ENCODE measurements at regions not wholly inside any gene's neighbourhood (a gene's known extent, or its start where the extent isn't known, plus 50 kb on each side); places are given as distances from the start of the nearest gene placed in this dataset.
"Not testable (repeated sequence)": the region's sequence is repeated elsewhere in the genome, so short reads cannot be mapped to it uniquely, and the experiment has no call there.

DNA sequence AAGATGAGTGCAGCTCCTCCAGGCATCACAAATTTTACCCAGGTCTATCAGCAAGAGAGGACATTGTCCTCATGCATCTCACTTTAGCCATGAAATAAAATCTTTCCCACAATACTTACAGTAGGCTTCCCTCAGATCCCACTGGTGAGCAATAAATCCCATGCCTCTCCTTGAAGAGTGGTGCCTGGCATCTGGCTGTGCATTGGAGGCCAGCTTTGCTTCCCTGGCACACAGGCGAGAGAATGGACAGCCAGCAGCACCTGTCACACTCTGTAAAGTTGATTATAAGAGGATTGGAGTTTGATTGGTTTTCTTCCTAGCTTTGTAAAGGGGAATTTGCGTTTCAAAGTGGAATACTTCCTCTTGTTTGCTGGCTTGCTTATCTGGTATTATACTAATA lies 1153.9 kb downstream of the AACS start:
- FAIRE-seq = no peak

GRCh38 chr12:126219654-126220279 lies 1154.5 kb downstream of the AACS start:
- no peak for FAIRE-seq

DNA sequence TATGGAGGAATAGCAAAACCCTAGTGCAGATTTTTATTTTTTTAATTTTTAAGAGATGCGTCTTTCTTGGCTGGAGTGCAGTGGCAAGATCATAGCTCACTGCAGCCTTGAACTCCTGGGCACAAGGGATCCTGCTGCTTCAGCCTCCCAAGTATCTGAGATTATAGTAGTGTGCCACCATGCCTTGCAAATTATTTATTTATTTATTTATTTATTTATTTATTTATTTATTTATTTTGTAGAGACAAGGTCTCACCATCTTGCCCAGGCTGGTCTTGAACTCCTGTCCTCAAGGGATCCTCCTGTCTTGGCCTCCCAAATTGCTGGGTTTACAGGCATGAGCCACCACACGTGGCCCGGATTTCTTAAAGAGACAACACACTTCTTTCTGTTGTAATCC lies 1158.8 kb downstream of the AACS start:
- no peak for FAIRE-seq

GRCh38 chr12:126228936-126229335 lies 1163.7 kb downstream of the AACS start:
- no peak for FAIRE-seq

DNA sequence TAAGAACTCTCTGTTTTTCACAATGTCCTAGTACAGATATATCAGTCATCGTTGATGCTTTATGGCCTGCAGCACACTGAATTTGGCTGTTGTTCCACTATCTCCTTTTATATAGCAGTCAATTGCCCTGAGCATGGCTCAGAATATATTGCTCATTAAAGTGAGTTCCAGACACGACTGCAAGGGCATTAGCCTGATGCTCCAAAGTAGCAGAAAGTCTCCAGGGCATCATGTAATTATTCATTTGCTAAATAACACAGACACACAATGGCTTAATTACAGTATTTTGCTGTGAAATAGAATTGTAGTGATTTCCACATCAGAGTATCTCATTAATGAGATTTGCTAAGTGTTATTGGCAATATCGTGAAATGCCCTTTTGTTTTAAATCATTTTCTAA lies 1167.5 kb downstream of the AACS start:
- FAIRE-seq = no peak

DNA sequence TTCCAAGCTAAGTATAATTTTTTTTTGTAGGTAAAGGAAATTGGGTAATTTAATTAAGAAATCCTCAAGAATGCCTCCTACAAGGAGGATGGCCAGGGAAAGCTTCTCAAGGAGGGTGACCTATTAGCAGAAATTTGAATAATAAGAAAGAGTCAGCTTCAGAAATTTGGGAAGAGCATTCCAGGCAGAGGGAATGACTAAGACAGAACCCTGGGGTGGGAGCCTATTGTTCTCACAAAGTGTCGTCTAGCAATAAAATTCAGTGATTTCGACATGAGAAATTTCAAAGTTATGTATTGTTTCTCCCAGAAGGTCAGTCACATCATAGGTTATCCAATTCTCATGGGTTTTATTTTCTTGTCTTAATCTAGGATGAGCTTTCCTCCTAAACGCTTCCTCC lies 1168.4 kb downstream of the AACS start:
- FAIRE-seq = no peak

- FAIRE-seq = no peak
These were observed 1178.7 kb downstream of the AACS start for GRCh38 chr12:126243814-126244440.

GRCh38 chr12:126247936-126248335 lies 1182.7 kb downstream of the AACS start:
- no peak for FAIRE-seq

DNA sequence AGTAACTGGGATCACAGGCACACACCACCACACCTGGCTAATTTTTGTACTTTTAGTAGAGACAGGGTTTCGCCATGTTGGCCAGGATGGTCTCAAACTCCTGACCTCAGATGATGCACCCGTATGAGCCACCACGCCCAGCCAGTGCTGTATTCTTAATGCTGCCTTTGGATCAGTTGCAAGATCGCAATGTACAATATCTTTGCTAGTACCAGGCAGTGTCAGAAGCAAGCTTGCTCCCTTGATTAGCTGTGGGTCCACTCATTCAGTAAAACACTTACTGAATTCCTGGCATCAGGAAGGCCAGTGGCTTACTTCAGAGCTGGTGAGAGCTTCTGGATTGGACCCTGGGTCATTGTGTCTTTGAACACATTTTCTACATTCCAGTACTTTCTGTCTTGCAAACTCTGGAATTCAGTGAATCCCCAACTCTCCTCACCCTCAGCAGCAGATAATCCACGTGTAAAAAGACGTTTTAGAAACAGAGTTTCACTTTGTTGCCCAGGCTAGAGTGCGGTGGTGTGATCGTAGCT lies 1183.7 kb downstream of the AACS start:
- no peak for FAIRE-seq

DNA sequence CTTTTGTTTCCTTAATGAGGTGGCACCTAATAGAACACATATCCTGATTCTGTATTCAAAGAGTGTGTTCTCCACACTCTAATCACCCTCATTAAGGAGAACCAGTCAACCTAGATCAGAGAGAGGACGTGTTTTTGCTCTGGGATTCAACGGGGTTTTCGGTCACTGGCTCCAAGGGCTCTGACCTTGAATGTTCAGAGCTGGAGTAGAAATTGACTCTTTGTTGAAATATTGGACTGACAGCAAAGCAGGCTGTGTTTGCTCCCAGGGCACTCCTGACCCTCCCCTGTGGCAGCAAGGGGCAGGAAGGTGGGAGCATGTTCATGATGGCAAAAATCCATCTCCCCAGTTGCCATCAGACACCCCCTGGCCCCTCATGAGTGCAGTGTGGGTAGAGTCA lies 1193.0 kb downstream of the AACS start:
- FAIRE-seq = no peak

DNA sequence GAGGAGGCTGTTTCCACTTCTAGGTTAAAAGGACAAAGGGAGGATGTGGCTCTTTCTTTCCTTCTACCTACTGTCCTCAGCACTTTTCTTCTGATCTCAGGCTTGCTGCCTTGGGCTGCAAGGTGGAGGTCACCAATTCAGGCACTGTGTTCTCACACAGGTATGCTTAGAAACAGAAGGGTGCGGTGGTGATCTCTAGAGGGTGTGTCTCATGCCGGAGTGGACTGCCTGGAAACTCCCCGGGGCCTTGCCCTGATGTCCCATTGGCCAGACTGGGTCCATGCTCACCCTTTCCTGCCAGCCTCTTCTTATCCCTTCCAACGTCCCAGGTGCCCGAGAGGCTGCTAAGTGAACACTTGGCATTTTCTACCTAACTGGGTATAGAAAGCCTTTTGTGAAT lies 1197.6 kb downstream of the AACS start:
- FAIRE-seq = no peak

- FAIRE-seq = no peak
These were observed 1203.0 kb downstream of the AACS start for GRCh38 chr12:126268222-126268621.

- FAIRE-seq = no peak
These were observed 1205.9 kb downstream of the AACS start for GRCh38 chr12:126271159-126271558.

DNA sequence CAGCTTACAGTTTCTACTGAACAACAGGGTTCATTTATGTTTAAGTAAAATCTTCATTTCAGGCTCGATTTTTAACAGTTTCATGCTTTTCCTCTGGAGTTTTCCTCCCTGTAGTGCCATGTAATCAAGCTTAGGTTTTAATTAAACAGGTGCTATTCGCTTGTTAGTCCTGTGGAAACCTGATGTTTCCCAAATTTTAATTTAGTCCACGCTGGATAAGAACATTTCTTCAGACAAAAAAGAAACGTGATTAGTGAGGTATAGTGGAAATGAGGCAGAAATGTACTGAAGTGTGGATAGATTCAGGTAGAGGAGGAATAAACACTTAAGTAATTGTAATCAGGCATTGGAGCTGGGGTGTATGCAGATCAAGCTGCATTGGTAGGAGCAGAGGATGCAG lies 1217.5 kb downstream of the AACS start:
- no peak for FAIRE-seq

DNA sequence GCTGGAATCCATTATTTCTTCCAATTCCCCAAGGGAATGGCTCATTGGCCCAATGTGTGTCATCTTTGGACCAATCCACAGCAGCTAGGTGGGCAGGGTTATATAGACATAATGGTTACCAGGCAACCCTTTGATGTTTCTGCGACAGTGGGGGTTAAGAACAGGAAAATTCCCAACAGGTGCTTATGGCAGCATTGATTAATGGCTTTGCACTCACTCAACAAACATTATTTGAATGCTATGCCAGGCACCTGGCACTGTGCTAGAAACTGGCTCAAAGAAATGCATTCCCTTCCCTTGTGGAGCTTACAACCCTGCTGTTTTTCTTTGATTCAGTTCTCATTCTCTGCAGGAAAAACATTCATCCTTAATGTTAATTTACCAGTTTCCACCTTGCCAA lies 1221.0 kb downstream of the AACS start:
- FAIRE-seq = no peak

DNA sequence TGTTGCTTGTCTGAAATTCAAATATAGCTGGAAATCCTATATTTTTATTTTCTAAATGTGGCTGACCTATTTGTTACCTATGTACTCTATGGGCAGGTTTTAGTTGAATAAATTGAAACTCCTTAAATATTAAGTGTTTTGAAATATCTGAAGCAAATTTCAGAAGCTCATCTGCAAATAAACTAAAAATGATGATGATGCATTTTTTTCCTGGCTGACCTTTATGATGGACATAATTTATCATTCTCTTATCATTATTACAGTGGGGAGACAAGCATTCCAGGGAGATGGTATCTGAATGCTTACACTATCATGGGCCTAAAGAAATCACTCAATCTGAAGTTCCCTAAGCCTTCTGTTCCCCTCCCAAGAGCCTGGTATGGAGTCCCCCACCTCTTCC lies 1225.2 kb downstream of the AACS start:
- no peak for FAIRE-seq

DNA sequence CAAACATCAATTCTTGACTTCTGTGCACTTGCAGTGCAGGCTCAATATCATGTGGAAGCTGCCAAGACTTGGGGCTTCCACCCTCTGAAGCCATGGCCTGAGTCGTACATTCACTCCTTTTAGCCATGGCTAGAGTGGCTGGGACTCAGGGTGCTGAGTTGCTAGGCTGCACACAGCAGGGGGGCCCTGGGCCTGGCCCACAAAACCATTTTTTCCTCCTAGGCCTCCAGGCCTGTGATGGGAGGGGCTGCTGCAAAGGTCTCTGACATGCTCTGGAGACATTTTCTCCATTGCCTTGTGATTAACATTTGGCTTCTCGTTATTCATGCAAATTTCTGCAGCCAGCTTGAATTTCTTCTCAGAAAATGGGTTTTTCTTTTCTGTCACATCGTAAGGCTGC lies 1226.8 kb downstream of the AACS start:
- not testable (repeated sequence) for FAIRE-seq

GRCh38 chr12:126295652-126296051 lies 1230.4 kb downstream of the AACS start:
- FAIRE-seq = no peak

- FAIRE-seq = no peak
These were observed 1244.0 kb downstream of the AACS start for GRCh38 chr12:126309278-126309677.

- FAIRE-seq = no peak
These were observed 1247.2 kb downstream of the AACS start for GRCh38 chr12:126312457-126312856.

GRCh38 chr12:126316411-126316810 lies 1251.2 kb downstream of the AACS start:
- FAIRE-seq = no peak

DNA sequence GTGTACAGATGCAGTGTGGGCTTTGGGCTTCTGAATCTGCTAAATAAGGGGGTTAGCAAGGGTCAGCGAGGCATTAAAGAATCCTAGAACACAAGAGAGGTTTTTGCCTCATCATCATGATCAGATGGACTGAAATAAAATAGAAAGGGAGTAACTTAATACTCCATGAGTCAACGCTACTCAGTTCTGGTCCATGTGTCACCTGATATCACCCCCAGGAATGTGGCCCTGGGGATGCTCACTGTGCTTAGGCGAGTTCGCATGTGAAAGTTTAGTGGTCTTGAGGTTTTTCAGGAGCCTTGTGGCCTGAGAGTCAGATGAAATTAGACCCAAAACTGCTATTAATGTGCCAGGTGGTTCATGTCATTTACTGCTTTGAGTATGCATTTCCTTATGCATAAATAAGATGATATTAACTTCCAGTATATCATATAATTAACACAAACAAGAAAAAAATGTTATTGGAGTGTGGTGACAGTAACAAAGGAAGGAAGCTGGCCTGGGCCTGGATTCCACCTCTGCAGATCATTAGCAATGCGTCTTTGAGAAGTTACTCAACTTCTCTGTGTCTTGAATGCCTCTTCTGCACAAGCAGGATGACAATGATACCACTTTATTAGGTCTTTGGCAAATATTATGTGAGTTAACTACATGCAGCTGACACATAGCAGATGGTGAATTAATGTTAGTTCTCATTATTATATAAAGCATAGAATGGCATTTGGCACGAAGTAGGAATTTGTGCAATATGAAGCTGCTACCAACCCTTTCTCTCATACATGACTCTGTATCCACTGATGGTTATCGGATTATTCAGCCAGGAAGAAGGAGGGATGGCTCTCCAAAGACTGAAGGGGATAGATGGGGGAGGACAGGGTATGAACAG lies 1272.6 kb downstream of the AACS start:
- no peak for FAIRE-seq

GRCh38 chr12:126342866-126343265 lies 1277.6 kb downstream of the AACS start:
- FAIRE-seq = no peak

DNA sequence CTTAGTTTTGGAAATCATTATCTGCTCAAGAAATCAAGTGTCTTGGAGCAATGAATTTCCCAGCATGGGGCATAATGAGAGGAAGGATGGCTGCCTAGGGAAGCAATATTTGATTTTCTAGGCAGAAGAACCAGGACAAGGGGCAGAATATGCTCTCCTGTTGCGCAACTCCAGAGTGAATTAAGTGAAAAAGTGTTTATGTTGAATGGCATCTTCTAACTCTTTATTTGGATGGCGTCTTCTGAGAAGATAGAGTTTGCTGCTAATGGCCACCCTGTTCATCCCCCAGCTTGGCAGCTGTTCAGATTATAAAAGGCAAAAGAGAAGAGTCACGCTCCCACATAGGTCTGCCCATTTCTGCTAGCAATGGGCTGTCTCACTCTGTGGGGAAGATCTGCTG lies 1278.1 kb downstream of the AACS start:
- FAIRE-seq = no peak

Measured in colon (tissue), 2 donors.